HG03432 (cell line): ENCODE measurements at regions not wholly inside any gene's neighbourhood (a gene's known extent, or its start where the extent isn't known, plus 50 kb on each side); places are given as distances from the start of the nearest gene placed in this dataset.

Source experiments
- ATAC-seq: cut with Tn5 transposase; IDR thresholded peaks from one replicate; pipeline ENCODE4 v1.9.1; 2021; ENCODE audit warnings: mild to moderate bottlenecking, moderate library complexity; ENCODE audit not compliant: unreplicated experiment

DNA sequence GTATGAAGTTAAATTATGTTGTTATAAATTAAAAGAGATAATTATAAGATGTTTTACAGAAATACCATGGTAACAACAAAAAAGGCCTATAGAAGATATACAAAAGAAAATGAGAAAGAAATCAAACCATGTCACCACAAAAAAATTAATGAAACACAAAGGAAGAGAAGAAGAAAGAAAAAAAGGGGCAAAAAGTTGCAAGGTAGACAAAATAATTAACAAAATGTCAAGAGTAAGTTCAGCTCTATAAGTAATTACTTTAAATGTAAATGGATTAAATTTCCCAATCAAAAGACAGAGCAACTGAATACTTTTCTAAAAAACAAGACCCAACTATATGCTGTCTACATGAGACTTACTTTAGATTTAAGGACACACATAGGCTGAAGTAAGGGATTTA lies 378.4 kb upstream of the FSHR start:
- no peak for ATAC-seq

DNA sequence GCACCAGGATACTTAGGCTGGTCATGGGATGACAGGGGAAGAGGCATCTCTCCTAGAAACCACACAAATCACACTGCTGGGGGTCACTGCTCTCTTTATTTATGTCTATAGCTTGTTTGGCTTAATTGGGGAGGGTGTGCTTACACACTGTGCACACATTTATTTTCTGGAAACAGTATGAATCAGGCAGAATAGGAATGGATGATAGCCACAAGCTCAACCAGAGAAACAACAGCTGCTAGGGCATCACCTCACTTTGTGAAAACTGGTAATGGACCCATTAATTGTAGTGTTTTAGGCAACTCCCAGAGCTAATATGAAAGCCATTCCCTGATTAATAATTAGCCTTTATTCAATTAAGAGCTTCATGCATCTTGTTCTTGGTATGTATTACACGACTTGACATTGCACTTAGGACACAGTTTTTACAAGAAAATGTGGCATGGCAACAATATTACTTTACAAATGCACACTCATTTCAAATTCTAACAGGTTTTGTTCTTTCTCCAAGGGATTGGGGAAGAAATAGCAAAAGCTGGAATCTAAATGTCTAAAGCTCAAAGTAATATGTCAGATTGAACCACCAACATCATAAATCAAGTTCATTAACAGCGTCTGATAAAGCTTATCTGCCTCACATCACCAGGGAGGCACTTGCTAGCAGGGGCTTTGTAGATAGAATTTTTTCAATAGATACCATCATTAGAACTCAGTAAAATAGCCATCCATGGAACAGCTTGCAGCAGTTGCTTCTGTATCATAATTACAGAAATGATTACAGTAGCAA lies 361.9 kb upstream of the FSHR start:
- no peak for ATAC-seq

- no peak for ATAC-seq
These were observed 359.9 kb upstream of the FSHR start for GRCh38 chr2:49514201-49514600.

GRCh38 chr2:49490710-49491109 lies 336.4 kb upstream of the FSHR start:
- peak; percentile 83 for ATAC-seq

DNA sequence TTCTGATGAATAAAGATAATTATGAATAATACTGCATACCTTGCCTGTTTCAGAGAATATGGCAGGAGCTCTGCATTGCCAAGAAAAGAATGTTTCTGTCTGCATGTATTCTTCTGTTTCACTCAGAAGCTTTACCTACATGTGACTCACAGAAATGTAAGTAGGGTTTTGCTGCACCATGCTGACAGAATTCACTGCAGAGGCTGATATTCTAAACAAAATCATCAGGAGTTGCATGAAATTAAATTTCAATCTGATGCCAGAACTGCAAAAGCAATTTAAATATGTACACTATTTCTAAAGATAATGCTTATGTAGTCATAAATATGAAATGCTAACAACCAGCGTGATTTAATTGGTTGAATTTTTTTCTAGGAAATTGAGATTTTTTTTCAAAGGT lies 332.8 kb upstream of the FSHR start:
- ATAC-seq: no peak

DNA sequence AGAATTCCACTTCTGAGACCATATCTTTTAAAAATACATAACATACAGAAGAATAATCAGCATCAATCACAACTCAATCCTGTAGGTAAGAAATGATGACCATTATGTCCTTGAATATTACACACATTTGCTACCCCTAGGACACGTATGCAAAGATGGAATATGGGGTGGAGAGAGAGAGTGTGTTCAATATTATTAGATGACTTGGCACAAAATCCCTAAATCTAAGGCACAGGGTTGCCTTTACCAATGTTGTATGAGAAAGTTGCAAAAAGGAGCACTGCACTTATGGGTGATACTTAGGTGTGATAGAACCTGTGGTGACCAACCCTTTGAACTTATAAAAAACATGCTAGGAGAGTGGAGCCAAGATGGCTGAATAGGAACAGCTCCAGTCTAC lies 326.2 kb upstream of the FSHR start:
- no peak for ATAC-seq

GRCh38 chr2:49465157-49465831 lies 311.0 kb upstream of the FSHR start:
- no peak for ATAC-seq

DNA sequence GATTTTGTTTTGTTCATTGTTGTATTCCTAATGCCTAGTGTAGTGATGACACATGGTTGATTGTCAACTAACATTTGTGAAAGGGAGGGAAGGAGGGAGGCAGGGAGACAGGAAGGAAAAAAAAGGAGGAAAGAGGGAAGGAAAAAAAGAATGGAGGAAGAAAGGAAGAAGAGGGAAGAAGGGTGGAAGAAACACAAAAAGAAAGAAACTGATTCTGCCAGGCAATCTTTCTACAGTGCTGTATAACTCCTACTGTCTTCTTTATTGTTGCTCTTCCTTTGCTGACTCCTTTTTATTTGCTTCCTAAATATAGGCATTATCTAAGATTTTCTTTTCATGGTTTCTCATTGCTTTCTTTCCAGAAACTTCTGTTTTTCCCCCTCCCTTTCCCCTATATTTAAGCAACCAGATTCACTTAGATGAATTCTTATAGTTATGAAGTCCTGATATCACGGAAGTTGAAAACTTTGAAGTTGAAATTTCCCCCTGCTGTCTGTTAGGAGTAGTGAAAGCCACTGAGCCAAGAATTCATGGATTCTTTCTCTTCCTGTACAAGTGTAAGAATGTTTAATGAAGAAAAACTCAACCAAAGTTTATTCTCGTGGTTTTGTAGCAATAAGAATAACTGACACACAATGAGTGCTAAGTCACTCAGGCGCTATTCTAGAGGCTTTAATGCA lies 305.1 kb upstream of the FSHR start:
- ATAC-seq: no peak

DNA sequence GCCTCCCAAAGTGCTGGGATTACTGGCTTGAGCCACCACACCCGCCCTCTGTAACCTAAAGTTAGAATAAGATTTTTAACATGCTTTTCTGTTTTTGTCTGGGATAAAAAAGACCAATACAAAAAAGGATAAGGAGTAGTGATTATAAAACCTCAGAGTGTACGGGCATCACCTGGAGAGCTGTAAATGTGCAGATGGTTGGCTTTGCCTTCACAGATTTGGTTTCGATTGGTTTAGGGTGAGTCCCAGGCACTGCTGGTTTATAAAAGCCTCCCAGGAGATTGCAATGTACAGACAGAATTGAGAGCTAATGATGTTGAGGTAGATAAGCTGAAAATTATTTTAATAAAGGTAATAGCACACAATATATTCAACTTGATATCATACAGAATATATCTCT lies 289.7 kb upstream of the FSHR start:
- no peak for ATAC-seq

GRCh38 chr2:49426996-49427395 lies 272.7 kb upstream of the FSHR start:
- ATAC-seq: no peak

- ATAC-seq: no peak
These were observed 261.9 kb upstream of the FSHR start for GRCh38 chr2:49416252-49416651.

DNA sequence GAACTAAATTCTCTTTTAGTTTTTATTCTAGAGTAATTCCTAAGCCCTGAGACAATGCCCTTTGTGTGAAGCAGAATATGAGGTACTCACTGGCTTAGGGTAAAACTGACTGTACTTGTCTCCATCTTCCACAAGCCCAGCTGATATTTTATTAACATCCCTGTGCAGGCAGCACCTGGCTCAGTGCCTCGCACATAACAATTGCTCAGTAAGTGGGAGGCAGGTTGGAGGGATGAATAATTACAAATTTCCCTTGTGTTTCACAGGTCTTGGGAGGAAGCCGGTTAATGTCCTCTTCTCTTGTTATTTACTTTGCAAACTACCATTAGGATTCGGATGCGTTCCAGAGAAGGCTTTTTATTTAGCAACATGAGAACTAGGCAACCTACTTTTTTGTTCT lies 249.8 kb upstream of the FSHR start:
- no peak for ATAC-seq

- ATAC-seq: no peak
These were observed 249.3 kb upstream of the FSHR start for GRCh38 chr2:49403637-49404036.

GRCh38 chr2:49379406-49379805 lies 225.1 kb upstream of the FSHR start:
- ATAC-seq: no peak

DNA sequence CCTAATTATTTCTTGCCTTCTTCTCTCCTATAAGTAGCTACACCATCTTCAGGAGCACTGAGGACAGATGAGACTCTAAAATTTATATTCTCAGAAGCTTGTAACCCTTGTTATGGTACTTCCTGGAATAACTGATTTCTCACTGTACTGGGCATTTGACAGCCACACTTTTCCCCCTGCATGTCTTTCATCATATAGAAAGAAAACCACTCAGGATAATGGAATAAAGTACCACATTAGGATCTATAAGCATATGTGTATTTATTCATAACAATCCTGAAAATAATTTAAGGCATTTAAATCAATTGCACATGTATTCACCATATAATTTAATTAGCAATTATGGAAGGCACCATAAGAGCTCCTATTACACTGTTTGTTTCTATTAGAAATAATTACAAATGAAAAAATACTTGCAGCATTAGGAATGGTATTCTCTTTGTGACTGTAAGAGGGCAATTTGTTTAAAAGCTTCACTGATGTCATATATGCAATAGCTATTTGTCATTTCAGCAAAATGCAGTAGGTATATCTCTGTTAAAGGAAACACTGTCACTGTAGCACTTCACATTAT lies 216.9 kb upstream of the FSHR start:
- ATAC-seq: no peak

GRCh38 chr2:49369650-49370049 lies 215.3 kb upstream of the FSHR start:
- ATAC-seq: no peak

DNA sequence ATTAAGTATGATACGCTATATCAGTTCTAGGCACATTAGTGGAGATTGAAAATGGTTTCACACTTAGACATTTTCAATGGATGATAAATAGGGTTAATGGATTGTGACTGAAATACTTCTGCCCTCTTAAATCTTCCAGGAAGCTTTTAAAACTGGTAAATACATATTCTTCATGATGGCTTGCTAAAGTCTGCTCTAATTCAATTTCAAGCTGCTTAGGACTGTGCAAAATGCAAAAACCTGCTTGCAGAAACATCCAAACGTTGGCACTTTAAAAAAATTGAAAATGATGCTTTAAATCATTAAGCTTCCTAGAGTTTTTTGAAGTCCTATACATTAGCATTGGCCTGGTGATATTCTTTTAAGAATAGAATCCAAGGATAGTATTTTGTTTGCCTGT lies 214.8 kb upstream of the FSHR start:
- no peak for ATAC-seq

DNA sequence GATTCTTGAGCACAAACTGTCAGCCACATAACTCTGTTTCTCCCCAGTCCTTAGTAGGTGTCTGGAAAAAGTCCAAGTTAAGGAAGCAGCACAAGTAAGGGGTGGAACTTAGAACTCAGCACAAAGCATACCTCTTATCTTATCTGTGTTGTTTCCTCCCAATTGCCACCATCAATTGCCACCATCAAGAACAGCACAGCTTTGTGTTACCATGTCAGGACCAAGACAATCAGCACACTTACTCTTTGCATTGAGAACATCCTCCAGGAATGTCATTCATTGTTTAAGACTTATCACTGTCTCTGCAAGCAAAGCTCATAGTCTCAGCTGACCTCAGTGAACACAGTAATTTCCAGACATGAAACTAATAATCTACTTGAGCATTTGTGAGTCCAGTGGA lies 212.7 kb upstream of the FSHR start:
- no peak for ATAC-seq

GRCh38 chr2:49360407-49360767 lies 206.1 kb upstream of the FSHR start:
- ATAC-seq: no peak

DNA sequence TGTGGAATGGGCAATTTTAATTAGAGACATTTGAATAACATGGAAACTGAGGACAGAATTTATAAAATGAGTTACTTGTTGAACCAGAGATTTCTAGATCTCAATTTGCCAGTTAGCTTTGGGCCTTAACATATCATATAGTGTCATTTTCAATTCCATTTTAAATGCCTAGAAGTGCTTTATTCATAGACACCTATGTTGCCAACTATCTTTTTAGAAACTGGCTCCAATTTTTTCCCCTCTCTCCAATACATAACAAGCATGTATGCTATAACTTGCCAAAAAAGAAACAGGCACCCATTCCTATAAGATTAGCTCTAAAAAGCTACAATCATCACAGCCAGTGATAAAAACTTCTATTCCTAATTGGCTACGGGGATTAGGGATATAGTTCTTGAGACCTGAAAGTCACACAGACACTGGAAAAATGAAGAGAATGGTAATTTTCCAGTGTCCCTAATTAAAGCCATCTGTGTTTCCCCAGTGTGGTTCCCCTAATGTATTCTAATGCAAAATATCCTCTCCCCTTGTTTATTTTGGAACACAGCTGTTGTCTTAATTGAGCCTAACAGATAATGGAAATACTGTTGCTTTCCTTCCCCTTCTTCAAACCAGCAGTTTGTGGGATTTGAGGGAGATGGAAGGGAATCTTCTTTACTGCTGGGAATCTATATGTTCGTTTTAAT lies 205.5 kb upstream of the FSHR start:
- no peak for ATAC-seq

GRCh38 chr2:49355611-49356010 lies 201.3 kb upstream of the FSHR start:
- no peak for ATAC-seq
